RWPE2 (cell line): ENCODE measurements at regions not wholly inside any gene's neighbourhood (a gene's known extent, or its start where the extent isn't known, plus 50 kb on each side); places are given as distances from the start of the nearest gene placed in this dataset.

Experiments used
- ATAC-seq: fragments of 200-7000 bp; cut with Tn5 transposase; 3 replicates; pipeline ENCODE4 v1.9.1; 2021; ENCODE audit warnings: low read depth
- DNase-seq: peaks from one replicate; pipeline ENCODE4 v3.0.0-alpha.2; 2020; ENCODE audit warnings: low spot score
- H3K27ac ChIP-seq: fragments of 450-650 bp; 2 replicates; pipeline ENCODE4 v1.5.1; 2017; ENCODE audit warnings: mild to moderate bottlenecking; ENCODE audit not compliant: poor library complexity, severe bottlenecking
- H3K27me3 ChIP-seq: fragments of 250-450 bp; sonication (Bioruptor Pico); 2 replicates; pipeline ENCODE4 v1.5.1; 2021; ENCODE audit warnings: mild to moderate bottlenecking, moderate library complexity; ENCODE audit not compliant: insufficient read depth, poor library complexity, severe bottlenecking
- H3K36me3 ChIP-seq: fragments of 250-450 bp; sonication (Bioruptor Pico); 2 replicates; pipeline ENCODE4 v1.5.1; 2020; ENCODE audit warnings: low read depth, mild to moderate bottlenecking, moderate library complexity
- H3K4me1 ChIP-seq: fragments of 250-450 bp; sonication (Bioruptor Pico); 2 replicates; pipeline ENCODE4 v1.5.1; 2021; ENCODE audit warnings: mild to moderate bottlenecking, moderate library complexity; ENCODE audit not compliant: insufficient read depth, poor library complexity, severe bottlenecking
- H3K4me3 ChIP-seq: fragments of 250-450 bp; sonication (Bioruptor Pico); 2 replicates; pipeline ENCODE4 v1.5.1; 2021; ENCODE audit warnings: mild to moderate bottlenecking, moderate library complexity; ENCODE audit not compliant: severe bottlenecking
- H3K9me3 ChIP-seq: fragments of 250-450 bp; sonication (Bioruptor Pico); 2 replicates; pipeline ENCODE4 v1.5.1; 2021; ENCODE audit warnings: mild to moderate bottlenecking, moderate library complexity; ENCODE audit not compliant: severe bottlenecking
- TF ChIP-seq, protein P1 (sequence below): fragments of 450-650 bp; IDR thresholded peaks from one replicate; pipeline ENCODE4 v1.5.1; 2017; ENCODE audit warnings: mild to moderate bottlenecking, moderate library complexity; ENCODE audit not compliant: poor library complexity, severe bottlenecking

DNA sequence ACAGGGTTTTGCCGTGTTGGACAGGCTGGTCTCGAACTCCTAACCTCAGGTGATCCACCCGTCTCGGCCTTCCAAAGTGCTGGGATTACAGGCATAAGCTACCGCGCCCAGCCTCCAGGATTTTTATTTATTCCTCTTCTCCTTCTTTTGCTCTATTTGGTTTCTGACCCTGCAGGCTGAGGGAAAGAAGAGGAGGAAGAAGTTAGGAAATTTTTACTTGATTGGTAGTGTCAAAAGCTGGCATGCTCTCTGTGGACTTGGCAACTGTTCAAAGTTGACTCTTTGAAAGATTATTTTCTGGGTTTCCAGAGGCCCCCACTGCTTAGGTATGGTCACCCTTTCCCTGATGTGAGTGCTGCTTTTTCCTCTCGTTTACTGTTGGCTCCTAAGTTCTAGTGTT is 372.2 kb downstream of the DIPK2A start:
- Histone ChIP-seq H3K9me3 (no peaks in the 10 kb centered on the region), H3K4me3 (no peak overlapping the region), H3K27me3 (no peaks in the 10 kb centered on the region), H3K4me1 (no peaks in the 10 kb centered on the region), H3K36me3 (no peaks in the 10 kb centered on the region), H3K27ac (no peak overlapping the region)
- ATAC-seq, result no peak
- TF ChIP-seq, protein P1, sequence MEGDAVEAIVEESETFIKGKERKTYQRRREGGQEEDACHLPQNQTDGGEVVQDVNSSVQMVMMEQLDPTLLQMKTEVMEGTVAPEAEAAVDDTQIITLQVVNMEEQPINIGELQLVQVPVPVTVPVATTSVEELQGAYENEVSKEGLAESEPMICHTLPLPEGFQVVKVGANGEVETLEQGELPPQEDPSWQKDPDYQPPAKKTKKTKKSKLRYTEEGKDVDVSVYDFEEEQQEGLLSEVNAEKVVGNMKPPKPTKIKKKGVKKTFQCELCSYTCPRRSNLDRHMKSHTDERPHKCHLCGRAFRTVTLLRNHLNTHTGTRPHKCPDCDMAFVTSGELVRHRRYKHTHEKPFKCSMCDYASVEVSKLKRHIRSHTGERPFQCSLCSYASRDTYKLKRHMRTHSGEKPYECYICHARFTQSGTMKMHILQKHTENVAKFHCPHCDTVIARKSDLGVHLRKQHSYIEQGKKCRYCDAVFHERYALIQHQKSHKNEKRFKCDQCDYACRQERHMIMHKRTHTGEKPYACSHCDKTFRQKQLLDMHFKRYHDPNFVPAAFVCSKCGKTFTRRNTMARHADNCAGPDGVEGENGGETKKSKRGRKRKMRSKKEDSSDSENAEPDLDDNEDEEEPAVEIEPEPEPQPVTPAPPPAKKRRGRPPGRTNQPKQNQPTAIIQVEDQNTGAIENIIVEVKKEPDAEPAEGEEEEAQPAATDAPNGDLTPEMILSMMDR, result no peak
- DNase-seq, result no peak

DNA sequence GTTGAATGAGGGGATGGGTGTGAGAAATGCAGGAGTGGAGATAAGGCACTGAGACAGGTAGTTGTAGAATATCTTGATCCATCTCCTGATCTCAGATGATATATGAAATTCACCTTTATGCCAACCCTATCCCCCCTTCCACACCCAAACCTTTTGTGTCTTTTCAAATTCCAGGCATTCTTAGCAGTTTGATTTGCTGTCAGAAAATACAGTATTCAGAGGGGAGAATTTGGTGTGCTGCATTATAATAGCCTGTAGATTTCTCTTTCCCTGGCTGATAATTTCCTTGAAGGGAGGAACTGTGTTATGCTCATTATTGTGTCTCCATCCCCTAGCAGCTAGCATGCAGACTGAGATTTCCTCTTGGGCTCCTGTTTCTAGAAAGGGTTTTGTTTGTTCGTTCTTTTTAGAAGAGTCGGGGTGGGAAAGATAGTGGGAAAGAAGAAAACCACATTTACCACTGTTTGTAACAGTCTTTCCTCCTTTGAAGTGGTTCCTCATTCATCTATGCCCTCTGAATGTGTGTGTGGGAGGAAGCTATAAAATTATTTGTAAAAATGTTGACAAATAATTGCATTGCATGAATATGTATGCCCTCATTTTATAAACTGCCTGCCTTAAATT is 373.4 kb downstream of the DIPK2A start:
- Histone ChIP-seq H3K27ac (no peak overlapping the region), H3K36me3 (no peaks in the 10 kb centered on the region), H3K4me3 (no peak overlapping the region), H3K27me3 (no peaks in the 10 kb centered on the region), H3K9me3 (no peaks in the 10 kb centered on the region), H3K4me1 (no peaks in the 10 kb centered on the region)
- no peak for DNase-seq
- TF ChIP-seq, protein P1, result no peak
- no peak for ATAC-seq

DNA sequence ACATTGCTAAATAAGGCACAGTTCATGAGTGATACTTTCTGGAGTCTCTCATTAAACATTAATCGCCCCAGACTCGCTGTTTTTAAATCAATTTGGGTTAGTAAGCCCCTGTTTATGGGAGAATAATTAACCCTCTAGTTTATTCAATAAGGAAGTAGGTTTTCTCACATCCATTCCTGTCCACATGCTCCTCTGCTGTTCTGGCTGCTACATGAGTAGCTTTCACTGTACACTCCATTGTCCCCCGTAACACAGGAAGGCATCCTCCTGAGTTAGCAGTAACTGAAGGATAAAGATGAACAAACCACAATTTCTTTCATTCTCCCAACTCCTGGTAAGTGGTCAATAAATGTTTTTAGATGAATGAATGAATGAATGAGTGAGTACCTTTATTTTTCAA is 378.5 kb downstream of the DIPK2A start:
- Histone ChIP-seq H3K27me3 (no peaks in the 10 kb centered on the region), H3K4me1 (no peaks in the 10 kb centered on the region), H3K9me3 (no peaks in the 10 kb centered on the region), H3K36me3 (no peaks in the 10 kb centered on the region), H3K4me3 (no peak overlapping the region), H3K27ac (no peak overlapping the region)
- no peak for ATAC-seq
- TF ChIP-seq, protein P1, result no peak
- no peak for DNase-seq

DNA sequence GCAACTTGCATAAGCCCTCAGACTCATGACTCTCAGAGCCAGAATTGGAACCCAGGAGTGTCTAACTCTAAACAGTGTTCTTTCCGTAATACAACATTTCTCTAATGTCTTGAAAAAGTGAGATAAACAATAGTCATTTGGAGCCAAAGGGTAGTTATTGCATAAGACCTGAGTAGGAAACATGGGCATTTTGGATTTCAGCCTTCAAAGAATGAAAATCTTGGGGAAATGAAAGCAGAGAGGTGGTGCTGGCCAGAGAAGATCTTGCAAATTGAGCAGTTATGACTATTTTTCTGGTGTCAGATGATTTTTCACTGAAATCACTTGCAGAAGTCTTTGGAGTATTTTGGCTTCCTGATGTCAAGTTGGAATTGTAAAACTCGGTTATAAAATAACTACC is 379.4 kb downstream of the DIPK2A start:
- ATAC-seq, result no peak
- no peaks in the 10 kb centered on the region for H3K4me1 ChIP-seq
- DNase-seq, result no peak
- H3K27me3 ChIP-seq, result no peaks in the 10 kb centered on the region
- no peak overlapping the region for H3K4me3 ChIP-seq
- no peak overlapping the region for H3K27ac ChIP-seq
- no peaks in the 10 kb centered on the region for H3K36me3 ChIP-seq
- TF ChIP-seq, protein P1, result no peak
- no peaks in the 10 kb centered on the region for H3K9me3 ChIP-seq

DNA sequence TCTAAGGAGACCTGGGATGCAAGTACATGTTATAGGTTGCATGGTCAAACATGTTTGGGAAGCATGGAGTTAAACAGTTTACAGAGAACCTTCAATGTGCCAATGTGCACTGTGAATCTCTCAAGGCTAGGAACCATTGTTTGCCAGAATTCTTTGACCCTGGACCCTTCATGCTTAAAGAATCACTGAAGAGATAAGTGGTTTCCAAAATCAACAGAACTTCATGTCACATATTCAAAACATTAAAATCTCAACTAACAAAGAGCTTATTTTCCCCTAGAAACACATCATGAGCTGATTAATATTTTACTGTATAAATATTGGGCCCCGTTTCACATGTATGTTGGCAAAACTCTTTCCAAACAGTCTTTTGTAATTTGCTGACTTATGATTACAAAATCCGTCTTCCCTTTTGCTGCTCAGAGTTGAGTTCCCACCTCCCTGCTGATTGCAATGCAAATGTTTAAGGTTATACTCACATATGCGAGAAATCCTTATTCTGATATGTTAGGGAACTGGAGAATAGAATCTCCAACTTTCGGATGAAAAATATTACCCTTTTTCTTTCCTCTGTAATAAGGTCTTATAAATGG is 380.2 kb downstream of the DIPK2A start:
- TF ChIP-seq, protein P1, result no peak
- DNase-seq (no peak), ATAC-seq (no peak)
- no peaks in the 10 kb centered on the region for H3K4me1 ChIP-seq
- no peak overlapping the region for H3K27ac ChIP-seq
- no peaks in the 10 kb centered on the region for H3K9me3 ChIP-seq
- H3K4me3 ChIP-seq, result no peak overlapping the region
- no peaks in the 10 kb centered on the region for H3K36me3 ChIP-seq
- no peaks in the 10 kb centered on the region for H3K27me3 ChIP-seq
